Right lobe of liver (tissue), 4 donors: ENCODE measurements at regions not wholly inside any gene's neighbourhood (a gene's known extent, or its start where the extent isn't known, plus 50 kb on each side); places are given as distances from the start of the nearest gene placed in this dataset.

Source experiments
- CTCF ChIP-seq, 4 donors: fragments of 200-600 bp in 3 of 4; fragments of 450-650 bp in 1 of 4; IDR thresholded peaks; one replicate each; pipeline versions ENCODE4 v1.5.1 to v1.8.0; 2016 to 2022; ENCODE audit warnings: antibody characterized with exemption in 4 of 4, mild to moderate bottlenecking in 2 of 4
- POLR2A ChIP-seq: fragments of 450-650 bp; IDR thresholded peaks from one replicate; pipeline ENCODE4 v1.6.1; 2017; ENCODE audit warnings: antibody characterized with exemption, mild to moderate bottlenecking
- donor health status: DM: no; HTN: no; CAD: no.
- donor health status: DM: no; HTN: no; CAD: no.
- donor health status: DM: no; HTN: yes; CAD: no.

- no peak for TF ChIP-seq CTCF (IDR thresholded peaks at IDR 0.05)
- TF ChIP-seq POLR2A = no peak
These were observed 98.9 kb downstream of the OLIG3 start for GRCh38 chr6:137395316-137395715.
